DOHH2 (cell line): ENCODE measurements at regions not wholly inside any gene's neighbourhood (a gene's known extent, or its start where the extent isn't known, plus 50 kb on each side); places are given as distances from the start of the nearest gene placed in this dataset.

Source experiments
- EZH2phosphoT487 ChIP-seq: fragments of 200-600 bp; sonication (generic); IDR thresholded peaks from 2 replicates; pipeline ENCODE4 v1.6.1; 2017; ENCODE audit warnings: borderline replicate concordance, mild to moderate bottlenecking, antibody characterized with exemption, low read length, moderate library complexity, mixed read lengths
- TF ChIP-seq, protein P1 (sequence below): fragments of 200-600 bp; sonication (generic); IDR thresholded peaks from one replicate; pipeline ENCODE4 v1.5.1; 2014; ENCODE audit warnings: antibody characterized with exemption, mild to moderate bottlenecking, low read depth, low read length; ENCODE audit not compliant: poor library complexity, severe bottlenecking

DNA sequence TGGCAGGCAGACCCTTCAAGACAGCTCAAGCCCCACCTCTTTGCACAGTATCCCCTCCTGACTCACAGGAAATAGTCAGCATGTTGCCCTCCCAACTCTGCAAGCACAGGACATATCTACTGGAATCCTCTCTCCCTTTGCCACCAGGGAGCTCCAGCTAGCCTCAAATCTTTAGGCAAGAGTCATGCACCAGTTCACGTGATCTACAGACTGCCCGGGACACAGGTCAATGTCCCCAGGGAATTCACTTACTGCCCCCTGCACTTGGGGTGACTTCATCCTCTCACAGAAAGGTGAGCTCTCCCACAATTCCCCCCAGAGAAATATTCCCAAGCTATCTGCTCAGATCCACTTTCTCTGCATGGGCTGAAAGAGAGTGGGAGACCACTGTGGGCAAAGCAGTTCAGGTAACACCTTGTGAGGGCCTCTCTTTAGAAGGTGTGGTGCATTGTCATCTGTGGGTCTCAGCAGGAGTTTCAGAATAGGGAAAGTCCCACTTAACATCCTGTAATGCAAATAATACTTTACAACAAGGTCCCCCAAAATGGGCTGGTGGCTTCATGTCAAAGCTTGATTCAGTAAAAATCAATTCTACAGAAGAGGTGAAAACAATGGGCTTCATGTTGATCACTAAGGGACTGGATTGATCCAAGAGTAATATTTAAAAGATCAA lies 129.9 kb downstream of the NOC3L start:
- TF ChIP-seq, protein P1, sequence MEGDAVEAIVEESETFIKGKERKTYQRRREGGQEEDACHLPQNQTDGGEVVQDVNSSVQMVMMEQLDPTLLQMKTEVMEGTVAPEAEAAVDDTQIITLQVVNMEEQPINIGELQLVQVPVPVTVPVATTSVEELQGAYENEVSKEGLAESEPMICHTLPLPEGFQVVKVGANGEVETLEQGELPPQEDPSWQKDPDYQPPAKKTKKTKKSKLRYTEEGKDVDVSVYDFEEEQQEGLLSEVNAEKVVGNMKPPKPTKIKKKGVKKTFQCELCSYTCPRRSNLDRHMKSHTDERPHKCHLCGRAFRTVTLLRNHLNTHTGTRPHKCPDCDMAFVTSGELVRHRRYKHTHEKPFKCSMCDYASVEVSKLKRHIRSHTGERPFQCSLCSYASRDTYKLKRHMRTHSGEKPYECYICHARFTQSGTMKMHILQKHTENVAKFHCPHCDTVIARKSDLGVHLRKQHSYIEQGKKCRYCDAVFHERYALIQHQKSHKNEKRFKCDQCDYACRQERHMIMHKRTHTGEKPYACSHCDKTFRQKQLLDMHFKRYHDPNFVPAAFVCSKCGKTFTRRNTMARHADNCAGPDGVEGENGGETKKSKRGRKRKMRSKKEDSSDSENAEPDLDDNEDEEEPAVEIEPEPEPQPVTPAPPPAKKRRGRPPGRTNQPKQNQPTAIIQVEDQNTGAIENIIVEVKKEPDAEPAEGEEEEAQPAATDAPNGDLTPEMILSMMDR, result no peak
- no peak for TF ChIP-seq EZH2phosphoT487
